Activated CD4-positive, alpha-beta T cell treated with anti-CD3 and anti-CD28 coated beads for 1 hour (primary cell): ENCODE measurements at regions not wholly inside any gene's neighbourhood (a gene's known extent, or its start where the extent isn't known, plus 50 kb on each side); places are given as distances from the start of the nearest gene placed in this dataset.
"Not testable (repeated sequence)": the region's sequence is repeated elsewhere in the genome, so short reads cannot be mapped to it uniquely, and the experiment has no call there.

Experiments
- DNase-seq: peaks from one replicate; pipeline ENCODE4 v3.0.0-alpha.2; 2020

- no peak for DNase-seq
Measured at GRCh38 chr9:80498001-80498555, 926.3 kb downstream of the TLE4 start.

- no peak for DNase-seq
Measured at GRCh38 chr9:80496901-80497556, 925.3 kb downstream of the TLE4 start.

GRCh38 chr9:80493258-80493657, 921.5 kb downstream of the TLE4 start:
- no peak for DNase-seq

- DNase-seq = no peak
Measured at GRCh38 chr9:80492221-80492620, 920.5 kb downstream of the TLE4 start.

DNA sequence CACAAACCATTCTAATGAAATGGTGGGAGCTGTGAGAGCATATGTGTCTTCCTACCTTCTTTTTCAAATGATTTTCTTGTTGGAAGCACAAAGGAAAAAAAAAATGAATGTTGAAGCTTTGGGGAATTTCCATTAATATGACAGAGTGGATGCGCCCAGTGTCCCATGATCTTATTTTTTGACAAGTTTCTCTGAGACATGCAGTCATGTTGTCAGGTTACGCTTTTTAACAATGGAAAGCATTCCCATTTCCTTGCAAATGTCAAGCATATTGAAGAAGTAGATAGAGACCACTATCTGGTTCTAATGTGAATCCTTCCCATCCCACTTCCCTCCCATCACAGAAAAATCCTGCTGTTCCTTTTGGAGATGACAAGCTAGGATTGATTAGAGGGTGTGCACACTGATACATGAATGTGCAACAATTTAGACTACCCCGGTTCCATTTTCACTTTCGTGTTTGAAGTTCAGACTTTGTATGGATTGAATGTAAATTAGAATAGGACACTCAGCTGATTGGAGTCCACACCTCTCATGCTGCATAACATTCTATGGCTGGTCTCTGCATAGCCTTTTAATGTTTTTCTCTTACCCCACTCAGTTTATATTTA, 919.4 kb downstream of the TLE4 start:
- DNase-seq = no peak

DNA sequence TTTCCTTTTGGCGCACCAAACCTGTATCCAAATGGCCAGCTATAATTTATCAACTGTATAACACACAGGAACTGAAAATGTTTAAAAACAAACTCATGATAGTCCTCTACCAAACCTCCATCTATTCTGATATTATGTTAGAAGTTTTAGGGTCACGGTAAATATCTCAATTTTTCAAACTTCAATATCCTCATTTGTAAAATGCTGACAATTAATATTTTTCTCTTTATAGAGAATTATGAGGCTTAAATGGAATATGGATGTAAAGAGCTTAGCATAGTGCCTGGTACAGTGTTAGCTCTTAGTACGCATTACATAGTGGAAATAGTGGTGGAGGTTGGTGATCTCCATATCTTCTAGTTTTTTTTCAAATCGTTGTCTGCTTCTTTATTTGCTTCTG, 917.6 kb downstream of the TLE4 start:
- no peak for DNase-seq

- DNase-seq = no peak
Measured at GRCh38 chr9:80485420-80486250, 913.9 kb downstream of the TLE4 start.

GRCh38 chr9:80482251-80482650, 910.5 kb downstream of the TLE4 start:
- not testable (repeated sequence) for DNase-seq

DNA sequence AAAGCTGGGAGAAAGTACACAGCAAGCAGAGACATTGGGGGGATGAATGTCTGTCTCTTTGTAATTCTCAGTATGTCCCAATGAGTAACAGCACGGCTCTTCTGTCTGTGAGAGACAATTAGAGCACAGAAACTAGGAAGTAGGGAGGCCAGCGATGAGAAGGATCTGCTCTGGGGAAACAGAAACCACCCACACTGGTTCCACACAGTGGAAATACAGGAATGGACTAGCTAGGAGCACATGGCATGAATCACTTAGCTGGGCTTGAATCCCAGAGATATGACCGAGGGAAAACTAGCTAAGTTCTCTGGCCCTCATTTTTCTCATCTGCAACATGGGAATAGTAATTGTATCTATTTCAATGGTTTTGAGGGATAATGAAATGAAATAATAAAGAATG, 895.9 kb downstream of the TLE4 start:
- no peak for DNase-seq

DNA sequence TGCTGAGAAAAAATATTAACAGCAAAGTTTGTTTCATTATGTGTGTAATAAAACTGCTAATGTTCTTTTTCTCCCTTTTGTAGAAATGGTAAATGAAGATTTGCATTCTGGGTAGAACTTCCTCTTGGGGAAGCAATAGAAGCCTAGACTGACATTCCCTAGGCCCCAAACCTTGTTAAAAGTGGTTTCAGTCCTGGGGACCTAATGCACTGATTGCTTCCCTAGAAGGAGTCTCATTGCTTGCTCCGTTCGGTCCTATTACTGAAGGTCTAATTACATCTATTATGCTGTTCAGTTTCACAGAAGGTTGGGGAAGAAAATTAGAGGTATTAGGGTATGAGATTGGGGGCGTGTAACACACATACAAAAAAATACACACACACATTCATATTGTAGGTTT, 893.8 kb downstream of the TLE4 start:
- DNase-seq = no peak

- no peak for DNase-seq
Measured at GRCh38 chr9:80449513-80449912, 877.7 kb downstream of the TLE4 start.

- DNase-seq = no peak
Measured at GRCh38 chr9:80448996-80449395, 877.2 kb downstream of the TLE4 start.

DNA sequence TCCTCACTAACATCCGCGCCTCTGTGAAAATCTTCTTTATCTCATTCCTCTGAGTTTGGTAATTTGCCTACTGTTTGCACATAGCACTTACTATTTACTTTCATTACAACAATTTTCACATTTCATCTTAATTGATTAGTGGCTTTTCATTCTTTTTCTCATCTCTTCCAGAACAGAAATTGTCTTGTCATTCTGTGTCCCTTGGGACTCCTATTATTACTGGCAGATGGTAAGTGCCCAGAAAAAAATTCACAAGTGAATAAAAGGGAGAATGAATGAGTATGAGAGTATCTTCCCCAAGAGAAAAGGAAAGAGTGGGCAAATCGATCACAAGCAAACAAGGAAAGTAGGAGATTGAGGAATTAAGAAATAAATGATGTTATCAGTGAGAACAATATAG, 876.1 kb downstream of the TLE4 start:
- no peak for DNase-seq

- DNase-seq = no peak
Measured at GRCh38 chr9:80440724-80441123, 869.0 kb downstream of the TLE4 start.

- no peak for DNase-seq
Measured at GRCh38 chr9:80437825-80438224, 866.1 kb downstream of the TLE4 start.

GRCh38 chr9:80437091-80437640, 865.4 kb downstream of the TLE4 start:
- DNase-seq = no peak

DNA sequence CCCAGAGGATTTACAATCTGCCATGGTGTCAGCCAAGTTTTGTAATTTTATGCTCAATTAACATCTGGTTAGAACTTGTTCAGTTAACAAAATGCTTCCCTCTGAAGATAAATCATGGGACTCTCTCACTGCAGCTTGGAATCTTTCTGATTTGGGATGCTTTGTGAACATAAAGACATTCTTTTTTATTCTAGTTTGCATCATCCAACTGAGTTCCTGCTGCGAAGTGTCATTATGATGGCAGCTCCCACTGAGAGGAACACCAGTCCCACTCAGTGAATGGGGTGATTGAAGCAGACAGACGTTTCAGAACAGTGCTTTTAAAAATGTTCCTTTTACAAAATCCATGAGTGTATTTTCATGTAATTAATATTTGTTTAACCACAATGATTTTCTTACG, 863.8 kb downstream of the TLE4 start:
- DNase-seq = no peak

DNA sequence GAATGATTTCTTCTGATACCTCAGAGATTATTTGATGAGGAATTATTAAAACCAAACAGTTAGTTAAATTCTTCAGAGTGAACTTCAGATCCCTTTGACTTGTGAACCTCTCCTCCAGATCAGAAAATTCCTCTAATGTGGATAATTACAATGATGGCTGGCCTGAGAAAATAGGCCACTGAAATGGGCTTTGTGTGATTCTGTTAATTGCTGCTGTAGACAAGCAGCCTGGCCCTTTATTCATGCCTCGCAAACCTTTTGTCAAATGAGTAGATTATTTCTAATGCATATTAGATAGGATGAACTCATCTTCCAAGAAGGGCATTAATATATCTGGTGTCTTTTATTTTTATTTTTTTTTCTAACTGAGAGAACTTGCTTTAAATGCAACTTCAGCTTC, 855.2 kb downstream of the TLE4 start:
- DNase-seq = no peak

GRCh38 chr9:80417211-80417773, 845.5 kb downstream of the TLE4 start:
- no peak for DNase-seq

DNA sequence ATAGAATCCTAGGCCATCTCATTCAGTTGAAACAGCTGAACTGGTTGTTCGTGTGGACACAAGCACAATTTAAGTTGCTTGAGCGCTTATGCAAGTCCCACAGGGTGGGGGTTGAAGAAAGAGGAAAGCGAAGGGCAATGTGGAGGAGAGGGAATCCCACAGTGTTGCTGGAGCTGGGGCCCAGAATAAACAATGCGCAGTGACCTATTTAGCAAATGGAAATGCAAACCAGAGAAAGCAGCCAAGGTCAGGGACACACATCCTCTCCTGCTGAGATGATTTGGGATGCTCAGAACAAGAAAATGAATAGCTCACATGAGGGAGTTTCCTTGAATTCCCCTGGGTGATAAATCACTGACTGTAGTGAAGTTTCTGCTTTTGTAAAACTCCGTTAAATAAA, 838.3 kb downstream of the TLE4 start:
- no peak for DNase-seq

DNA sequence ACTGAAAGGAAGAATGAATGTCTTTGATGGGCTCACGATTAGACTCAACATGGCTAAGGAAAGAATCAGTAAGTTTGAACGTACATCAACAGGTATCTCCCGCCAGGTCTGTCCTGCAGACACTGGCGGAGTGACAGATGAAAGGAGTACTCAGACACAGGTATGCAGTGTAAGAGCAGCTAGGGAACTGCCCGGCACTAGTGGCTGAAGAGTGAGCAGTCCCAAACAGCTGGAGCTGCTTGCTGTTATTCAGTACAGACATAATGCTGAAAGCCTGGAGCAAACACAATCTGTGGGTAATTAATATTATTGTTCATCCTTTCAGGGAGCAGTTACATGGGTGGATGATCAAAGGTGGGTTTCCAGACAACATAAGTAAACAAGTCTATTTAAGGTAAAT, 835.5 kb downstream of the TLE4 start:
- DNase-seq = no peak

DNA sequence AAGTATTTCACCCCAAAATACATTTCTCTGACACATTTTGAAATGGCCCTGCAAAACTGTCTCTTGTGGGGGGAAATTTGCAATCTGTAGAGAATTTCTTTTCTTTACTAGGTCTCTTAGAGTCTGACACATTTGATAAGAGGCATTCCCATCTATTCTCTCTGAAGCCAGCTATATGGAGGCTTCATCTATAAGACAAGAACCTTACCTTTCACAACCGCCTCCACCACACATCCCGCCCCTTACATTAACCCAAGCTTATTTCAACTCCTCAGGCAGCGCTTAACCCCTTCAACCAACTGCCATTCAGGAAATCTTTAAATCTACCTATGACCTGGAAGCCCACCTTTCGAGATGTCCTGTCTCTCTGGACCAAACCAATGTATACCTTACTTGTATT, 829.5 kb downstream of the TLE4 start:
- DNase-seq = no peak

DNA sequence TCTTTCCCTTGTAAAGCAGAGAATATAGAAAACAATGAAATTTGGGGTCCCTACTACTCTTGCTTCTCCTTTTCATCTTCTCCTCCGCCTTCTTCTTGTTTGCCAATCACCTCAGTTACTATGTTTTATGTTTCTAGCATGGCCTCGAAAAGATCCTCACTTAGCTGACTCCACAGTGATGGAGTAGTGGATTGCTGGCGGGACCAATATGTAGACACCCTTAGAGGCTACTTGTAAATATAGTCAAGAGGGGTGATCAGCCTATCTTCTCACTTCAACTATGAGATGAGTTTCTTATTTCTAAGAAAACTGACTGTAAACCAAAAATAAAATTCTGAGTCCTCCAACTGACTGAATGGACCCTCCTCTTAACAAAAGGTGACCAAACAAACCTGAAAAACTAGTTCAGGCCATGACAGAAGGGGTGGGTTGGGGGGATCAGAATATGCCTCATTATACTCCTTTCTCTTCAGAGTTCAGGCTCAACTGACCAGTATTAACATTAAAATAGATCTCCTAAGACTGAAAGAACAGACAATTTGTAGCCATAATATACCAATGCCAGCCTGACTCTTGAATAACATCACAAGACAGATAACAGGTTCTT, 829.0 kb downstream of the TLE4 start:
- DNase-seq = no peak
